Activated naive CD4-positive, alpha-beta T cell (primary cell): ENCODE measurements at regions not wholly inside any gene's neighbourhood (a gene's known extent, or its start where the extent isn't known, plus 50 kb on each side); places are given as distances from the start of the nearest gene placed in this dataset.

Experiments used
- DNase-seq, 4 experiments: peaks; one replicate each; lab custom pipeline; 2025; lab: John Stamatoyannopoulos, UW

DNA sequence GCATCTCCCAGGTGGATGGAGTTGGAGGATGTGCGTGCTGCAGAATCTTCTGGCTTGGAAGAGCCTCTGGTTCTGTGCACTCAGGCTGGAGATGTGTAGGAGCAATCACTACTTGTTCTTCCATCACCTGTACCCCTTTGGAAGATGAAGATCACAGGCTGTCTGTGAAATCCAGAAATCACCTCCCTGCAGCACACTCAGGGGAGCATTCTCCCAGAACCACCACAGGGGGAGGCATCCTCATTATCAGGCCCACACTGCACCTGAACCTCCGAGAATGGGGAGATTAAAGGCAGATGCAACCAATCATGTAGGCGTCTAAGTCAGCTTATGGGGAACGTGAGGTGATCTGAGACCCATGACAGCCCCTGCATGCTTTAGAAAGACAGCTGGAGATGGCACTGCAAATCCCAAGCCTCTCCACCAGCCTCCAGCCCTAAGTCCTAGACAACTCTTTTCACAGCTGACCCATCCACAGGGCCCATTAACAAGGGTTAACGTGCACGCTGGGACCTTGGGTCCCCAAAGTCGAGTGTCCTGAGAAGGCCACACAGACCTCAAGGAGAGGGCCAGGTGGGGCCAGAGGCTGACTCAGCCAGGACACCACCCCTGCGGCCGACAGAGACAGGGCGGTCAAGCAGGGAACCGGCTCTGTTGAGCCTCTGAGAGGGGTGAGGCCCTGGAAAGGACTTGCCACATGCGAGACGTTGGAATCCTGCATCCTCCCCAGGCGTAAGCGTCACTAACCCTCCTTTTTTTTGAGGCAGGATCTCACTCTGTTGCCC lies 314.9 kb downstream of the EIPR1 start:
- no peak for DNase-seq

DNA sequence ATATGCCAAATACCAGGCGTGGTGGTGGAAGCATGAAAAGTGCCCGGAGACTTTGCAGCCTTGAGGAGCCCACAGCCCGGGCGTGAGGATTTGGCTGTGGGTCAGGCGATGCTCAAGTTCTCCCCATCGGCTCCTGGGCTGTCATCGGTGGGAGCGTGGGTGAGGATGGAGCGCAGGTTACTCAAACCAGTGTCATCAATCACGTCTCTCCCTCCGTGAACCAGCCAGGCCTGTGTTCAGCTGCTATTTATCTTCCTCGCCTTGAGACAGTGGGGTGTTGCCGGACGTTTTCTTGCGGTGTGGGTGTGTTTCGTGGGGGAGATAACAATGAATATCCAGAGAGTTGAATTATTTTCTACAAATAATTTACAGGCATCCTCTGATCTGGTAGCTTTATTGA lies 317.6 kb downstream of the EIPR1 start:
- DNase-seq: no peak

DNA sequence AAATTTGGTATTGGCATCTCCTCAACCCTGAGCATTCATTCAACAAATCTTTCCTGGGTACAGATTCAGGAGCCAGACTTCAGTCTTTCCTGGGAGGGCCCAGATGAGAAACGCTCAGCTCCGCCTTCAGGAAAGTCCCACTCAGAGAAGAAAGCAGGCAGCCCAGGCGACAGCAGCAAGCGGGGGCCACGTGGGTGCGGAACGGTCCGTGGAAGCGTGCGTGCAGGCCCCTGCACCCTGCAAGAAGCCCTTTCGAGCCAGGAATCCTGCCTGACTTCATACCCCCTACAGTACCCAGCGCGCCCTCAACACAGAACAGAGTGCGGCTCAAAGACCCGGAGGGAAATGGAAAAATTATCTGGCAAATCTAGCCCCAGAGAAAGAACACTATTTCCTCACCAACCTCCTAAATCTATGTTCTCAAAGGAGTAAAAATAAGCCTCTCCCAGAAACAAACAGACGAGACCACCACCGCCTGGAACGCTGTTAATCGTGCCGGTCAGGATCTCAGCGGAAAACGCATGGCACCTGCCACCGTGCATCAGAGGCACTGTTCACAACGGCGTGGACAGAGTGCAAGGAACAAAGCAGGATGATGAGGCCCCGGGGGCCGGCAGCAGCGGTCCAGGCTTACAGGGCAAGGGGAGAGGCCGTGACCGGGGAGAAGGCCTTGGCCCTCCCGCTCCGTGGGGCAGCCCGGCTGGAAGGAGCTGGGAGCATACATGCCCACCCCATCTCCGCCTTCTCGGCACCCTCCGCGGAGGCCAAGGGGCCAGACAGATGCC lies 318.3 kb downstream of the EIPR1 start:
- no peak for DNase-seq

- DNase-seq: no peak
Observed at GRCh38 chr2:3054066-3054465, 323.6 kb downstream of the EIPR1 start.

DNA sequence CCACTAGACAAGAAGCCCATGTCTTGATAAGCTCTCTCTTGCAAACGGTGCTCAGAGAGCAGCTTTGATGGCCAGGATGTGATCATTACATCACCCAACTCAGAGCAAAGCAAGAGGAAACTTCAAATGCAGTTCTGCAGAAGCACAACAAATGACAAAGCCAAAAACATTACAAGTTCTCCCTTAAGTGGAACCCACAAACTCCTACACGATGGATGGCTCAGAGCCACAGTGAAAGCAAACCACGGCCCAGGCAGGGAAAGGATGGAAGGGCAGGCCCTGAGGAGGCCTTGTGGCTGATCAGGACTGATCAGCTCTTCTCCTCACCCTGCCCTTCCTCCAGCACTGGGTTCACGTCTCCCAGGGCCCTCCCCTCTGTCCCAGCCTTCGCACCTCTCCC lies 326.4 kb downstream of the EIPR1 start:
- DNase-seq: no peak

GRCh38 chr2:3046170-3046865 lies 331.3 kb downstream of the EIPR1 start:
- DNase-seq: no peak

- no peak for DNase-seq
Observed at GRCh38 chr2:3045318-3045921, 332.2 kb downstream of the EIPR1 start.

- DNase-seq: no peak
Observed at GRCh38 chr2:3044587-3045317, 332.9 kb downstream of the EIPR1 start.

- DNase-seq: no peak
Observed at GRCh38 chr2:3043726-3044125, 333.9 kb downstream of the EIPR1 start.

- no peak for DNase-seq
Observed at GRCh38 chr2:3042601-3043585, 334.7 kb downstream of the EIPR1 start.

DNA sequence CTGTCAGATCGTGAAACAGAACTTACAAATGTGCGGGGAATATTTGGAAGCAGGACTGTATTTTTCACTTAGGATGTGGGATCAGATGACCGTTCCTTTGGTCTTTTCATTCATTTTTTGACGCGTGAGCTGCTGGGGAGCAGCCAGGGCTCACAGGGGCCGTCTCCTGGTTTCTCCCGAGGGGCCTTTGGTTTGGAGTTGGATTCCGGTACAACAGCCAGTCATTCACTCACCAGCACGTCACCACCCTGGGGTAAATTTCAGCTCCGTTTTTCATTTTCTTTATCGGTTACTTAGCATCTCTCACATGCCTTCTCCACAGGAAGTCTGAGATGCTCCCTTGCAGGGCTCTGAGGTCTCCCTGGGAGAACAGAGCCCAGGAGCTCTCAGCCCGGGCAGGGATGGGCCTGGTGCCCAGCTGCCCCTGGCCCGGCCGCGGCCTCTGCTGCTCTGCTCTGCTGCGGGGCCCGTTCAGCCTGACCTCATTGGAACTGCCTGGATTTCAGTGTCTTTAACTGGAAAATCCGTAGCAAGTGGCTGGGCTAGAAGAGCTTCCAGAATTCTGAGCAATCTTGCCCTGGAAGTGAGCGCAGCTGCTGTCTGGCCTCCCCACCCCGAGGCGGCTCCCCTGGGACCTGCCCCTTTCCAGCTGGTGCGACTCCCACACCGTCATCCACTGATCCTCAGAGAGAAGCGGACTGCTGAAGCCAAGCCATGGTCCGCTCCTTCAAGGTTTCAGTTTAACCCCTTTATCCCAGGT lies 335.6 kb downstream of the EIPR1 start:
- DNase-seq: no peak

- no peak for DNase-seq
Observed at GRCh38 chr2:3041246-3041645, 336.4 kb downstream of the EIPR1 start.

- no peak for DNase-seq
Observed at GRCh38 chr2:3040496-3041140, 337.0 kb downstream of the EIPR1 start.

- no peak for DNase-seq
Observed at GRCh38 chr2:3040066-3040428, 337.6 kb downstream of the EIPR1 start.

- DNase-seq: no peak
Observed at GRCh38 chr2:3039188-3040065, 338.2 kb downstream of the EIPR1 start.

- no peak for DNase-seq
Observed at GRCh38 chr2:3038636-3039035, 339.0 kb downstream of the EIPR1 start.

- DNase-seq: no peak
Observed at GRCh38 chr2:3037196-3038194, 340.1 kb downstream of the EIPR1 start.
